Astrocyte (in vitro differentiated cells and primary cell): ENCODE measurements at regions not wholly inside any gene's neighbourhood (a gene's known extent, or its start where the extent isn't known, plus 50 kb on each side); places are given as distances from the start of the nearest gene placed in this dataset.
A peak's percentile ranks its signal among the peaks of the same experiment; 100 is the strongest.

ENCODE experiments used
- DNase-seq: peaks from one replicate; pipeline ENCODE4 v3.0.0-alpha.2; 2010; ENCODE audit warnings: low read depth
- FAIRE-seq: peaks from 2 replicates; lab custom pipeline; 2011; peaks lifted over from hg19 to GRCh38; lab: Jason Lieb, UNC
- H2AFZ ChIP-seq: 2 replicates; pipeline ENCODE4 v1.6.0; 2012; ENCODE audit warnings: low read depth, low read length, inconsistent platforms
- H3K27ac ChIP-seq: 2 replicates; pipeline ENCODE4 v1.5.1; 2011; ENCODE audit warnings: low read depth, low read length, inconsistent platforms
- H3K27me3 ChIP-seq: 2 replicates; pipeline ENCODE4 v1.6.0; 2011; ENCODE audit warnings: low read length, inconsistent platforms; ENCODE audit not compliant: insufficient read depth
- H3K36me3 ChIP-seq: 2 replicates; pipeline ENCODE4 v1.5.1; 2011; ENCODE audit warnings: low read length, inconsistent platforms; ENCODE audit not compliant: insufficient read depth
- H3K4me1 ChIP-seq: 2 replicates; pipeline ENCODE4 v1.5.1; 2011; ENCODE audit warnings: low read length, inconsistent platforms; ENCODE audit not compliant: insufficient read depth
- H3K4me2 ChIP-seq: 2 replicates; pipeline ENCODE4 v1.6.0; 2012; ENCODE audit warnings: low read length, inconsistent platforms
- H3K4me3 ChIP-seq: 2 replicates; pipeline ENCODE4 v1.5.1; 2011; ENCODE audit warnings: low read depth, mild to moderate bottlenecking, low read length, inconsistent platforms; ENCODE audit not compliant: insufficient read depth
- H3K79me2 ChIP-seq: 2 replicates; pipeline ENCODE4 v1.6.0; 2012; ENCODE audit warnings: mild to moderate bottlenecking, low read length, inconsistent platforms; ENCODE audit not compliant: insufficient read depth
- H3K9ac ChIP-seq: 2 replicates; pipeline ENCODE4 v1.6.0; 2012; ENCODE audit warnings: mild to moderate bottlenecking, low read length, inconsistent platforms
- H3K9me3 ChIP-seq: 2 replicates; pipeline ENCODE4 v1.5.1; 2012; ENCODE audit warnings: low read depth, mild to moderate bottlenecking, low read length, inconsistent platforms; ENCODE audit not compliant: insufficient read depth
- H4K20me1 ChIP-seq: 2 replicates; pipeline ENCODE4 v1.6.0; 2012; ENCODE audit warnings: low read length, inconsistent platforms; ENCODE audit not compliant: insufficient read depth
- H3K27ac Mint-ChIP-seq: one replicate; pipeline ENCODE4 v1.8.0; 2021; ENCODE audit warnings: mild to moderate bottlenecking, mixed read lengths; ENCODE audit not compliant: unreplicated experiment
- H3K27me3 Mint-ChIP-seq: one replicate; pipeline ENCODE4 v1.8.0; 2021; ENCODE audit warnings: low read depth, mixed read lengths; ENCODE audit not compliant: unreplicated experiment
- H3K36me3 Mint-ChIP-seq: one replicate; pipeline ENCODE4 v1.8.0; 2021; ENCODE audit warnings: low read depth, mixed read lengths; ENCODE audit not compliant: unreplicated experiment
- H3K4me1 Mint-ChIP-seq: one replicate; pipeline ENCODE4 v1.8.0; 2021; ENCODE audit warnings: low read depth, mixed read lengths; ENCODE audit not compliant: unreplicated experiment
- H3K4me3 Mint-ChIP-seq: one replicate; pipeline ENCODE4 v1.8.0; 2021; ENCODE audit warnings: mild to moderate bottlenecking, moderate library complexity, mixed read lengths; ENCODE audit not compliant: unreplicated experiment
- H3K9me3 Mint-ChIP-seq: one replicate; pipeline ENCODE4 v1.8.0; 2021; ENCODE audit warnings: mild to moderate bottlenecking, mixed read lengths; ENCODE audit not compliant: unreplicated experiment
- EZH2 ChIP-seq: IDR thresholded peaks from 2 replicates; pipeline ENCODE4 v1.6.1; 2012; ENCODE audit warnings: mild to moderate bottlenecking, low read length, inconsistent platforms; ENCODE audit not compliant: insufficient read depth
- TF ChIP-seq, protein P1 (sequence below): IDR thresholded peaks from 2 replicates; pipeline ENCODE4 v1.5.1; 2011; ENCODE audit warnings: low read depth, mild to moderate bottlenecking, inconsistent platforms, low read length, moderate library complexity; ENCODE audit not compliant: insufficient read depth

DNA sequence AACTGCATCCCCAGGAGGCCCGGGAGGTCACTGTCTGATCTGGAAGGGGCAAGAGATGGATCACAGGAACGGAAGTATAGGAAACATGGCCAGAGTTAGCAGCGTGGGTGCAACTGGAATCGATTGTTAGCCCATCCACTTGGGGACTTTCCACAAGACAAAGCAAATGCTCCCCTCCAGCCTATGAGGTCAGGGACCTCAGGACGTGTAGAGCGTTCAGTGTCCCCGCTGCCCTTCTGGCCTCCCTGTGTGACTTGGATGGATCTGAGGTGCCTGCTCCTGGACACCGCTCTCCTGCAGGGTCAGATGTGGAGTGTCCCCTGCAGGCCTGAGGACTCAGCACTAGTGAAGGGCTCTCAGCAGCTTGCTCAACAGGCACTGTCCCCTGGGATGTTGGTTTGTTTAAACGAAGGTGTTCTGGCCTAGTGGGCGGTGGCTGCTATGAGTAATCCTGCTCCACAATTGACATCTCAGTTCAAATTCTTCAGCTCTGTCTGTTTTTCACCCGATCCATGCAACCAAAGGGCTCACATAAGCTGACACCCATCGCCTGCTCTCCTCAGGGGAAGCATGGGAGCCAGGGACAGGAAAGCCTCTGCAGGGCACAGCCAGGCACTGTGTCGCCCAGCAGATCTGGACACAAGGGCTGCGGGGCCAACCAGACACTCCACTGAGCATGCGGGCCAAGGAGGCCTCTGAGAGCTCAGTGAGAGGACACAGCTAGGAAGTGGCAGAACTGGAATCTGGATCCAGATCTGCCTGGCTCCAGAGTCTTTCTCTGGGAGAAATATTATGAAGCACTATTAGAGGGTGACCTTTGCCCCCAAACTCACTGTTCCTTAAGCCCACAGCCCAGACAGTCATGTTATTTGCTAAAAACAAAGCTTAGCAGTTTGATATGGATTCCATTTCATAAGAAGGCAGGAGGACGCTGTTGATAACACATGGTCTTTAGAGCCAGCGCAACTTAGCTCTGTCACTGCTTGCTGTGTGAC is 78.5 kb downstream of the RHOB start:
- no peak overlapping the region for H3K27ac ChIP-seq
- H3K36me3 Mint-ChIP-seq, result no peaks in the 10 kb centered on the region
- H3K9ac ChIP-seq, result no peak overlapping the region
- peaks cover 8% of the 10 kb centered on the region for H3K27me3 Mint-ChIP-seq
- H3K4me1 Mint-ChIP-seq, result peaks cover 24% of the 10 kb centered on the region
- H3K4me3 Mint-ChIP-seq, result no peak overlapping the region
- no peak for TF ChIP-seq EZH2
- TF ChIP-seq, protein P1, sequence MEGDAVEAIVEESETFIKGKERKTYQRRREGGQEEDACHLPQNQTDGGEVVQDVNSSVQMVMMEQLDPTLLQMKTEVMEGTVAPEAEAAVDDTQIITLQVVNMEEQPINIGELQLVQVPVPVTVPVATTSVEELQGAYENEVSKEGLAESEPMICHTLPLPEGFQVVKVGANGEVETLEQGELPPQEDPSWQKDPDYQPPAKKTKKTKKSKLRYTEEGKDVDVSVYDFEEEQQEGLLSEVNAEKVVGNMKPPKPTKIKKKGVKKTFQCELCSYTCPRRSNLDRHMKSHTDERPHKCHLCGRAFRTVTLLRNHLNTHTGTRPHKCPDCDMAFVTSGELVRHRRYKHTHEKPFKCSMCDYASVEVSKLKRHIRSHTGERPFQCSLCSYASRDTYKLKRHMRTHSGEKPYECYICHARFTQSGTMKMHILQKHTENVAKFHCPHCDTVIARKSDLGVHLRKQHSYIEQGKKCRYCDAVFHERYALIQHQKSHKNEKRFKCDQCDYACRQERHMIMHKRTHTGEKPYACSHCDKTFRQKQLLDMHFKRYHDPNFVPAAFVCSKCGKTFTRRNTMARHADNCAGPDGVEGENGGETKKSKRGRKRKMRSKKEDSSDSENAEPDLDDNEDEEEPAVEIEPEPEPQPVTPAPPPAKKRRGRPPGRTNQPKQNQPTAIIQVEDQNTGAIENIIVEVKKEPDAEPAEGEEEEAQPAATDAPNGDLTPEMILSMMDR, result no peak
- DNase-seq, result peak; percentile 32
- no peaks in the 10 kb centered on the region for H3K79me2 ChIP-seq
- H2AFZ ChIP-seq, result no peak overlapping the region
- peaks cover 3% of the 10 kb centered on the region for H3K27me3 ChIP-seq
- no peak for FAIRE-seq
- H3K36me3 ChIP-seq, result no peaks in the 10 kb centered on the region
- peak overlapping the region; percentile 42 for H3K4me2 ChIP-seq
- no peak overlapping the region for H3K4me3 ChIP-seq
- peaks cover 21% of the 10 kb centered on the region for H3K4me1 ChIP-seq
- H3K9me3 Mint-ChIP-seq, result peaks cover under 1% of the 10 kb centered on the region
- H3K27ac Mint-ChIP-seq, result peak overlapping the region; percentile 72
- H3K9me3 ChIP-seq, result no peaks in the 10 kb centered on the region
- H4K20me1 ChIP-seq, result no peaks in the 10 kb centered on the region

DNA sequence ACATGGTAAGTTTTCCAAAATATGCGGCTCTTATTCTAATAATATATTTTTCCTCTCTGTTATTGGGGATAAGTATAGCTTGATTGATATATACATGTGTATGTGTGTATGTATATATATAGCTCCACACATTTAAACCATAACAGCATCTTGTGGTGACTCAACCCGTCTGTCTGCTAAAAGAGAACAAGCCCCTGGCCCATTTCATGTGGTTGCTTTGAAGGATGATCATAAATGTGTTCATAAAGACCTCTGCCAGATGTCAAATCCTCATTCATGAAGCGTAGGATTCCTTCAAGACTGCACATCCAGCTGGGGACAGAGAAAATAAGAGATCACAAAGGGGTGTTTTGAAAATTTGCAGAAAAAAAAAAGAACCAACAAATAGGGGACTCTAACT is 79.3 kb downstream of the RHOB start:
- no peak for DNase-seq
- no peak overlapping the region for H2AFZ ChIP-seq
- peak overlapping the region; percentile 82 for H3K27ac Mint-ChIP-seq
- peak overlapping the region; percentile 22 for H3K4me3 Mint-ChIP-seq
- no peak overlapping the region for H3K27ac ChIP-seq
- peaks cover 24% of the 10 kb centered on the region for H3K4me1 Mint-ChIP-seq
- H3K36me3 Mint-ChIP-seq, result no peaks in the 10 kb centered on the region
- peaks cover 3% of the 10 kb centered on the region for H3K27me3 ChIP-seq
- H3K27me3 Mint-ChIP-seq, result peaks cover 8% of the 10 kb centered on the region
- H3K4me3 ChIP-seq, result no peak overlapping the region
- H3K4me1 ChIP-seq, result peaks cover 21% of the 10 kb centered on the region
- no peaks in the 10 kb centered on the region for H4K20me1 ChIP-seq
- no peaks in the 10 kb centered on the region for H3K79me2 ChIP-seq
- no peaks in the 10 kb centered on the region for H3K36me3 ChIP-seq
- H3K9me3 Mint-ChIP-seq, result no peaks in the 10 kb centered on the region
- H3K4me2 ChIP-seq, result no peak overlapping the region
- no peaks in the 10 kb centered on the region for H3K9me3 ChIP-seq
- TF ChIP-seq, protein P1, result no peak
- TF ChIP-seq EZH2, result no peak
- FAIRE-seq, result no peak
- H3K9ac ChIP-seq, result no peak overlapping the region

DNA sequence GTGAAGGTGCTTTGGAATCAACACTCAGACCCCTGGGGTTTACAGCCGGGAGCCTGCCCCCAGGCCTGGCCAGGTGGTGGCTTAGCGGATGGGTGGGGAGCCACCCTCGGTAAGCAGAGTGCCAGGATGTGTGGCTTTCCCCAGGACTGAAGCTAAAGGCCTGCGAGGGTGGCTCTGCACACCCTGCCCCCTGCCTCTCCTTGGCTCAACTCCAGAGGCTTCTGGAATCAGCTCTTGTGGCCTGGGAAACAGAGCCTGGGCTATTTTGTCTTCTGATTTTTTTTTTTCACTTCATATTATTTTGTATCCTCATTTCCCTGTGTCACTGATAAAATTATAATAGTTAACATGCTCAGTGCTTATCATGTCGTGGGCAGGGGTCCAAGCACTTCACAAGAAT is 79.8 kb downstream of the RHOB start:
- Mint-ChIP-seq H3K27me3 (peaks cover 2% of the 10 kb centered on the region), H3K4me1 (peaks cover 24% of the 10 kb centered on the region), H3K36me3 (no peaks in the 10 kb centered on the region), H3K9me3 (no peaks in the 10 kb centered on the region), H3K4me3 (no peak overlapping the region), H3K27ac (no peak overlapping the region)
- H4K20me1 ChIP-seq, result no peaks in the 10 kb centered on the region
- no peak for DNase-seq
- peaks cover 21% of the 10 kb centered on the region for H3K4me1 ChIP-seq
- FAIRE-seq, result no peak
- H3K4me2 ChIP-seq, result no peak overlapping the region
- no peak overlapping the region for H3K4me3 ChIP-seq
- H3K27me3 ChIP-seq, result no peaks in the 10 kb centered on the region
- H2AFZ ChIP-seq, result no peak overlapping the region
- H3K27ac ChIP-seq, result no peak overlapping the region
- H3K9ac ChIP-seq, result no peak overlapping the region
- H3K9me3 ChIP-seq, result no peaks in the 10 kb centered on the region
- no peaks in the 10 kb centered on the region for H3K36me3 ChIP-seq
- no peaks in the 10 kb centered on the region for H3K79me2 ChIP-seq
- TF ChIP-seq, protein P1, result no peak
- TF ChIP-seq EZH2, result no peak
